Coronary artery (tissue), 2 donors: ENCODE measurements at regions not wholly inside any gene's neighbourhood (a gene's known extent, or its start where the extent isn't known, plus 50 kb on each side); places are given as distances from the start of the nearest gene placed in this dataset.

Source experiments
- DNase-seq: peaks from one replicate; pipeline ENCODE4 v3.0.0-alpha.2; 2017; ENCODE audit warnings: low spot score
- H3K27ac ChIP-seq, 2 donors: fragments of 200-600 bp; sonication (generic); one replicate each; pipeline ENCODE4 v1.5.1; 2016 to 2019
- H3K4me3 ChIP-seq: fragments of 200-600 bp; sonication (generic); 2 replicates; pipeline ENCODE4 v1.5.1; 2016; ENCODE audit warnings: mild to moderate bottlenecking, moderate library complexity
- CTCF ChIP-seq: fragments of 200-600 bp; sonication (generic); IDR thresholded peaks from one replicate; pipeline ENCODE4 v1.5.1; 2019; ENCODE audit warnings: antibody characterized with exemption

- Histone ChIP-seq H3K4me3 (no peak overlapping the region), H3K27ac (no peak overlapping the region)
- no peak for TF ChIP-seq CTCF
- DNase-seq = no peak
These were observed 51.0 kb upstream of the PCBP1 start for GRCh38 chr2:70036290-70036689.

- Histone ChIP-seq H3K4me3 (no peak overlapping the region), H3K27ac (peak overlapping the region; percentile 45 to 57)
- TF ChIP-seq CTCF = no peak
- DNase-seq = no peak
These were observed 51.9 kb upstream of the PCBP1 start for GRCh38 chr2:70035344-70035844.

- no peak for DNase-seq
- TF ChIP-seq CTCF = no peak
- H3K27ac ChIP-seq = peak overlapping the region; percentile 78 to 85
- H3K4me3 ChIP-seq = no peak overlapping the region
These were observed 56.4 kb upstream of the PCBP1 start for GRCh38 chr2:70030724-70031420.

- Histone ChIP-seq H3K27ac (peak overlapping the region; percentile 78 to 87), H3K4me3 (peak overlapping the region; percentile 12)
- peak; percentile 87 for DNase-seq
- TF ChIP-seq CTCF = no peak
These were observed 57.4 kb upstream of the PCBP1 start for GRCh38 chr2:70029814-70030409.

GRCh38 chr2:70024284-70024683 lies 62.9 kb upstream of the ASPRV1 start:
- H3K4me3 ChIP-seq = no peak overlapping the region
- H3K27ac ChIP-seq = no peak overlapping the region
- DNase-seq = no peak
- TF ChIP-seq CTCF = no peak

GRCh38 chr2:70019096-70019495 lies 57.7 kb upstream of the ASPRV1 start:
- Histone ChIP-seq H3K27ac (no peak overlapping the region), H3K4me3 (no peak overlapping the region)
- DNase-seq = no peak
- no peak for TF ChIP-seq CTCF

- DNase-seq = no peak
- Histone ChIP-seq H3K27ac (no peak overlapping the region), H3K4me3 (no peak overlapping the region)
- TF ChIP-seq CTCF = no peak
These were observed 56.5 kb upstream of the ASPRV1 start for GRCh38 chr2:70017962-70018361.
